ENCODE measurements at regions not wholly inside any gene's neighbourhood (a gene's known extent, or its start where the extent isn't known, plus 50 kb on each side); places are given as distances from the start of the nearest gene placed in this dataset.

DNA sequence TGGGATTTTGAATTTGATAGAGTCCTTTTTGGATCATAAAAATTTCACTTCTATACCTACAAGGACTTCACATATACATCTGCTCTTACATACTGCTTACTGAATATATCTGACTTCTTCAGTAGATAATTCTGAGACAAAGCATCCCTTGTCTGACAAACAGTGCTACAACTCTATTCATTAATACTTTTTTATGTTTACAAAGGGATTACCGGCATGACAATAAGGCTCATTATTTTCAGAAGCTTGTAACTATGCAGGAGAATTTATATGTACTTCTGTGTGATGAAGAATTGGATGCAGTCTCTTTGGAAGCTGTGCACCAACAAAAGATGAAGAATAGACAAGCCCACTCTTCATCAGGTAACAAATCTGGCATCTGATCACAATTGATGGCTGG is 1070.3 kb downstream of the STIM2 start:
- no peak for DNase-seq (ENCODE audit: low read depth in 2 of 2)
- no peak overlapping the region for H3K4me3 ChIP-seq (replicated peaks in 1 of 2; ENCODE audit: low read depth in 2 of 2, low read length in 2 of 2)
- TF ChIP-seq, protein P1, sequence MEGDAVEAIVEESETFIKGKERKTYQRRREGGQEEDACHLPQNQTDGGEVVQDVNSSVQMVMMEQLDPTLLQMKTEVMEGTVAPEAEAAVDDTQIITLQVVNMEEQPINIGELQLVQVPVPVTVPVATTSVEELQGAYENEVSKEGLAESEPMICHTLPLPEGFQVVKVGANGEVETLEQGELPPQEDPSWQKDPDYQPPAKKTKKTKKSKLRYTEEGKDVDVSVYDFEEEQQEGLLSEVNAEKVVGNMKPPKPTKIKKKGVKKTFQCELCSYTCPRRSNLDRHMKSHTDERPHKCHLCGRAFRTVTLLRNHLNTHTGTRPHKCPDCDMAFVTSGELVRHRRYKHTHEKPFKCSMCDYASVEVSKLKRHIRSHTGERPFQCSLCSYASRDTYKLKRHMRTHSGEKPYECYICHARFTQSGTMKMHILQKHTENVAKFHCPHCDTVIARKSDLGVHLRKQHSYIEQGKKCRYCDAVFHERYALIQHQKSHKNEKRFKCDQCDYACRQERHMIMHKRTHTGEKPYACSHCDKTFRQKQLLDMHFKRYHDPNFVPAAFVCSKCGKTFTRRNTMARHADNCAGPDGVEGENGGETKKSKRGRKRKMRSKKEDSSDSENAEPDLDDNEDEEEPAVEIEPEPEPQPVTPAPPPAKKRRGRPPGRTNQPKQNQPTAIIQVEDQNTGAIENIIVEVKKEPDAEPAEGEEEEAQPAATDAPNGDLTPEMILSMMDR (IDR thresholded peaks at IDR 0.05; ENCODE audit: low read depth, low read length) = no peak

GRCh38 chr4:27931584-27931983 is 1070.9 kb downstream of the STIM2 start:
- no peak for DNase-seq (ENCODE audit: low read depth in 2 of 2)
- TF ChIP-seq, protein P1 (IDR thresholded peaks at IDR 0.05; ENCODE audit: low read depth, low read length) = no peak
- no peak overlapping the region for H3K4me3 ChIP-seq (replicated peaks in 1 of 2; ENCODE audit: low read depth in 2 of 2, low read length in 2 of 2)

DNA sequence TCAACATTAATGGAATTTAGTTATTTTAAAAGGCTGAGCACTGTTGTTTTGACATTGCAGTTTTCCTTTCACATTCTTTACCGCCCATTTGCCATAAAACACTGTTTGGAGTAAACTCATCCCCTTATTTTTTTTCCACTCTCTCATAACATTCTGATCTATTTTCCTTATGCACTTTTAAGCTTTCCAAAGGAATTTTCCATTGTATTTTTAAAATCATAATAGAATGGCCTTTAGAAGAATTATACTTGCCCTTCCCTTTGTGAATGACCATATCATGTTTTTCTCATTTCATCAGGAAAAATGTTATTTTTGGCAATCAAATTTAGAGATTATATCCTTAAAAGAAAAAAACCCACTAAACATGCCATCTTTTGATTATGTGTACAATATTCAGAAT is 1074.2 kb downstream of the STIM2 start:
- no peak overlapping the region for H3K4me3 ChIP-seq (replicated peaks in 1 of 2; ENCODE audit: low read depth in 2 of 2, low read length in 2 of 2)
- DNase-seq (ENCODE audit: low read depth in 2 of 2) = no peak
- TF ChIP-seq, protein P1 (IDR thresholded peaks at IDR 0.05; ENCODE audit: low read depth, low read length) = no peak

GRCh38 chr4:27946799-27947198 is 1086.2 kb downstream of the STIM2 start:
- no peak overlapping the region for H3K4me3 ChIP-seq (replicated peaks in 1 of 2; ENCODE audit: low read depth in 2 of 2, low read length in 2 of 2)
- TF ChIP-seq, protein P1 (IDR thresholded peaks at IDR 0.05; ENCODE audit: low read depth, low read length) = no peak
- DNase-seq (ENCODE audit: low read depth in 2 of 2) = peak in 1 of 2 donors; percentile 5

GRCh38 chr4:27947302-27947701 is 1086.7 kb downstream of the STIM2 start:
- no peak for DNase-seq (ENCODE audit: low read depth in 2 of 2)
- H3K4me3 ChIP-seq (replicated peaks in 1 of 2; ENCODE audit: low read depth in 2 of 2, low read length in 2 of 2) = no peak overlapping the region
- TF ChIP-seq, protein P1 (IDR thresholded peaks at IDR 0.05; ENCODE audit: low read depth, low read length) = no peak

DNA sequence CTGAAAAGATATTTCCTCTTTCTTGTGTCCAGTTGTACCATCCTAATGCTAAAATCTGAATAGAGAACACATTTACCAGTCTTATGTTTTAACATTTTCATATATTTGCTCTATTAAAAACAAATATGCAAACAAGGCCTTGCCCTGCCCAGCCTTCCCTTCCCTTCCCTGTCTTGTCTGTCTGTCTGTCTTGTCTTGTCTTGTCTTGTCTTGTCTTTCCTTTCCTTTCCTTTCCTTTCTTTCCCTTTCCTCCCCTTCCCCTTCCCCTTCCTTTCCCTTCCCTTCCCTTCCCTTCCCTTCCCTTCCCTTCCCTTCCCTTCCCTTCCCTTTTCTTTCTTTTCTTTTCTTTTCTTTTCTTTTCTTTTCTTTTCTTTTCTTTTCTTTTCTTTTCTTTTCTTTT is 1103.5 kb downstream of the STIM2 start:
- DNase-seq (ENCODE audit: low read depth in 2 of 2) = no peak
- no peak overlapping the region for H3K4me3 ChIP-seq (replicated peaks in 1 of 2; ENCODE audit: low read depth in 2 of 2, low read length in 2 of 2)
- TF ChIP-seq, protein P1 (IDR thresholded peaks at IDR 0.05; ENCODE audit: low read depth, low read length) = no peak

DNA sequence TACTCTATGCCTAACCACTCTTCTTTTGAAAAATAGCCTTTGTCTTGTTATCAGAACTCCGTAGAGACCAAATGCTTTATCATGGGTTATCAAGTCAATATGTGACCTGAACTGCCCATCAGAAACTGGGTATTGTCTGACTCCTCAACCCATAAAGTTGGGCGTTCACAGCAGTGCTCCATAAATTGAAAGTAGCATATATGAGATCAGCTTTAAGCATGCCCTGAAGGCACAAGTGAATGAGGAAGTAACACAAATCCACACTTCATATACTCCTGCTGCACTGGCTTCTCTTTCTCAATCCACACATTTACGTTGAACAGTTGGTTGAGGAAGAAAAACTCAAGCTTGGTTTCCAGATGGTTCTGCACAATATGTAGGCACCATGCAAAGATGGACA is 1106.0 kb downstream of the STIM2 start:
- no peak overlapping the region for H3K4me3 ChIP-seq (replicated peaks in 1 of 2; ENCODE audit: low read depth in 2 of 2, low read length in 2 of 2)
- TF ChIP-seq, protein P1 (IDR thresholded peaks at IDR 0.05; ENCODE audit: low read depth, low read length) = no peak
- no peak for DNase-seq (ENCODE audit: low read depth in 2 of 2)

All from cardiac fibroblast (primary cell).